HG02852 (cell line): ENCODE measurements at regions not wholly inside any gene's neighbourhood (a gene's known extent, or its start where the extent isn't known, plus 50 kb on each side); places are given as distances from the start of the nearest gene placed in this dataset.
"Not testable (repeated sequence)": the region's sequence is repeated elsewhere in the genome, so short reads cannot be mapped to it uniquely, and the experiment has no call there.

ENCODE experiments used
- ATAC-seq: cut with Tn5 transposase; IDR thresholded peaks from one replicate; pipeline ENCODE4 v1.9.1; 2021; ENCODE audit warnings: mild to moderate bottlenecking, moderate library complexity; ENCODE audit not compliant: unreplicated experiment

DNA sequence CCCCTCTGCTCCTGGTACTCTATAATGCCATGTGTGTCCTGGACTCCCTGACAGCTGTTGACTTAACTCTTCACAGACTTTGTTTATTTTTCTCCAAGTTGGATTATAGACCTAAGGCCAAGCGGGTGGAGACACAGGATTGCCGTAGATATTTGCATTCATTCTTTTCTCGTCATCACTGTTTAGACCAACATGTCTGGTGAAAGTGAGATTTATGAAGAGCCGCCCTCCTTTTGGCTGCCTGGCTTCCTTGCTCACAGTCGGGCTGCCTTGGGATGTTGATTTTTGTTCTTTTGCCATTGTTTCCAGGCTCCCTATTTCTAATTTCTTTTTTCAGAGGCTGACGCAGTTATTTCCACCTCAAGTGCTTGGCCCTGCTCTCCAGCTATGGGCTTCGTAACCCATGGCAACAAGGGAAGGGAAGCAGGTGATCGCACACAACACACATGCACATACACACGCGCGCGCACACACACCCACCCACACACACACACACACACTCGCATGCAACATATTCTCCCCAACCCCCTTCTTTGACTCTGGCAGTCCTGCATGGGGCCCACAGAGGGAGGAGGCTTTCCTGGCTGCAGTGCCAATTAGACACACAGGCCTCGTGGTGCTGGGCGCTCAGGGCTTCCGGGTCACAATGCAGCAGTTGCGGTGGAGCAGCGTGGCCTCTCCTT, 296.5 kb downstream of the MTX2 start:
- ATAC-seq, result no peak

DNA sequence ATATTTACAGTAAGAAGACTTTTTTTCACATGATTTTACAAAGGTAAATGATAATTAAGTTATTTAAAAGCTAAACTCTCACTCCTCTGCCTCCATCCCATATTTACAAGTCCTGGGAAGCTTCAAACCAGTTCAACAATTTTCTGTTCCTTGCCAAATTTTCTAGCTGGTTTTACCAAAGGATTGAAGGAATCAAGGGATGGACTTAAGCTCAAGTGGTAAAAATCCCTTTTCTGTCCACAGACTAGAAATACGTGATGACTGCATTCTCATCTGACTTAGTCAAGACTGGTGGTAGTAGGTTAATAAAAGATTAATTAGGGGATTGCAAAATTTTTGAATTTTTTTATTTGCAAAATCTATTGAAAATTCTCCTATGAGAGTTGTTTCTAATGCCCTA, 297.3 kb downstream of the MTX2 start:
- ATAC-seq, result no peak

DNA sequence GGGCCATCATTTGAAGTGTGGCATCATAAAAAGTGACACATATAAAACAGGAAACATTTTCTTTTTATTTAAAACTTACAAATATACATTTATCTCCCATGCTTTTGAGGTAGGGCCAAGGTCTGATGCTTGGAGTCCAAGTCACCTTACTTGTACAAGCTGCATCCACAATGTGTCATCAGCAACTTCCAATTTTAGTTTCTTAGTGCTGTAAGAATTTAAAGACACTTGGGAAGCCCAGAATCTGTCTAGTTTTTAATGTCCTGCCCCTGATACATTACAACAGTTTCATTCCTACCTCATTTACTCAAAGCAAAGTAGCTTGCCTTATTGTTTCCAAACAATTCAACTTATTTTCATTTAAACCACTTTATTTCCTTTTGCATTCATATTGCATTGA, 297.7 kb downstream of the MTX2 start:
- ATAC-seq, result no peak

DNA sequence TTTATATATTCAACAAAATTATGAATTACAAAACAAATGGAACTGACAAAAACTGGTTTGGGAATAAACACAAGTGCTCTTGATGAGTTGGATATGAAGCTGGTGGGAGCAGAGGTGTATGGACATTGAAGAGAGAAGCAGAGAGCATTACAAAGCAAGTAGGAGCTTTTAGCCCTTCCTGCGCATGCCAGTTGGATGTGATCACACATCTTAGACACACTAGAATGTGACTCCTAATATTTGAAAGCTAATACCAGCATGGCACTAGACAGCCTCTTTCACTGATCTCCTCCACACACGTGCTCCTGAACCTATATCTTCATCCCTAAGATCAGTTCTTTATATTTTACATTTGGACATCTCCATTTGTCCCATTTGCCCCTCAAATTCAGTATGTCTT, 298.1 kb downstream of the MTX2 start:
- ATAC-seq, result no peak

DNA sequence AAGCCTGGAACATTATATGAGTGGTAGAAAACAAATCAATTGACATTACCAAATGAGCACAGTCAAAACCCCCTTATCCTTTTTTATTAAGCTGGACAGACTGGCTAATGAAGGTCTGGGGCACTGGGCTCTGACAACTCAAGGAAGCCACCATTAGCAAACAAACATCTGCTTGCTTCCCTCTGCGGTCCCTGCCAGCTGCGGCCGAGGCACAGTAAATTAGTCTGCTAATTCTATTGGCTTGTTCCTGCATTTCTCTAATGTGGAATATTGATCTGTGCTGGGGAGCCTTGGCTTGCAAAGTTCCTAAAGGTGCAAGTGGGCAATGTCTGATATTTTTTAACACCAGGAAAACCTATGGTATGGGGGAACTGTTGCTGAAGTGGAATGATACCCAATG, 300.3 kb downstream of the MTX2 start:
- ATAC-seq, result no peak

DNA sequence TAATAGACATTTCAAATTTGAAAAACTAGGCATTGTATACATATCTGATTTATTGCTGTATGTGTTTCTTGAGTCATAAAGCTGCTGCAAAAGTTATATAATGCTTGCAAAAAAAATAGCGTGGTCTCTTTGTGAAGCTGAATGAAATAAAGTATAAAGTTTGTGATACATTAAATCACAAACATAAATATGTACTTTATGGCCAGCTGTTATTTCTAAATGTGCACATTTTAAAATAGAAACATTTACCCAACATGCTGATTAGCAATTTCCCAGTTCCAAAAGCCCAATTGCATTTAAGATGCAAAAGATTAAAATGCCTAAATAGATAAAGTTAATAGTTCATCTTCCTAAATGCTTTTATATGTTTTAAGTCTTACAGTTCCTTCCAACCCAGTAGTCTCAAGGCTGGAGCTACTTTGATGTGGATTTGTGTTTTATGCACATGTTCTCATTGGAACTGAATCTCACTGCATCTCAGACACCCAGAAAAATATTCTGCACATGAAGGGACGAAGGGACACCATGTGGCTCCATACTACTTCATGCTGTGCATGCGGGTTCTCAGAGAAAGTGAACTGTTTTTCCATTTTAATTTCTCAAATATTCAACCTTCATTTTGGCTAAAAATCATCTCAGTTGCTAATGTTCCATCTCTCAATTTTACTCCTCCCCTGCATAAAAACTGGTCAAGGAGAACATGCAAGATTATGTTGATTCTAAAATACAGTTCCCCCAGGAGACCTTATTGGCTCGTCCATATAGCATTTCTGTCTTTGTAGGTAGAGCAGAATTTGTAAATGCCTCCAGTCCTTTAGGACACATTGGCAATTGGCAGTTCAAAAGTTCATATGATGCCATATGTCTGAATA, 304.6 kb downstream of the MTX2 start:
- ATAC-seq, result no peak

DNA sequence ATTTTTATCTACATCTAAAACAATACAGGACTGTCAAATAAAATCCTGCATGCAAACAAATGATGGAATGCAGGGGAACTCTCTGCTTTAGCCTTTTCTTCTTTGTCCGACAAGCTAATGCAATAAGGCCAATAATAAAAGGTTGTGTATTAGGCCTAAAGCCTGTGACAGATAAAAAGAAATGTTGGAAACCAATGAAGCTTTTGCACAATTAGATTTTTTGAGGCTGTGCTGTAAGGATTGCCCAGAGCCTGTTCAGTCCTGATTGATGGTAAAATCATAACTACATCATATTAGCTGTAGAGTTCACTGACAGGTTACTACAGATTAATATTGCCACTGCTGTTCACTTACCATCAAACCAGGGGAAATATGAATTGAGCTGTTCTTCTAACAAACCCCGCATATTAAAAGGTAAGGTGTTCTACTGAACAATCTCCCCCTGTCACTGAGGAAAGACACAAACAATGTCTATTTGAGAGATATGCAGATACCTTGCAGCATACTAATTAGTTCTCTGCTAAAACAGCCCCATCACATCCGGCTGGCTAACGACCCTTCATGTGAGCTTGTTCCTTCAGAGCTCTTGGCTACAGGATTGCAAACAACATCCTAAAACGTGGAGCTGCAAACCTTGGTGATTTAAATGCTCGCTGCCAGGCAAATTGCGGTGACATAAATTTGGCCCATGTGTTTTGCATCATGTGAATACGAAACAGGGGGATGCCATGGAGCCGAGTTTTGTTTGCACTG, 305.4 kb downstream of the MTX2 start:
- ATAC-seq, result no peak

DNA sequence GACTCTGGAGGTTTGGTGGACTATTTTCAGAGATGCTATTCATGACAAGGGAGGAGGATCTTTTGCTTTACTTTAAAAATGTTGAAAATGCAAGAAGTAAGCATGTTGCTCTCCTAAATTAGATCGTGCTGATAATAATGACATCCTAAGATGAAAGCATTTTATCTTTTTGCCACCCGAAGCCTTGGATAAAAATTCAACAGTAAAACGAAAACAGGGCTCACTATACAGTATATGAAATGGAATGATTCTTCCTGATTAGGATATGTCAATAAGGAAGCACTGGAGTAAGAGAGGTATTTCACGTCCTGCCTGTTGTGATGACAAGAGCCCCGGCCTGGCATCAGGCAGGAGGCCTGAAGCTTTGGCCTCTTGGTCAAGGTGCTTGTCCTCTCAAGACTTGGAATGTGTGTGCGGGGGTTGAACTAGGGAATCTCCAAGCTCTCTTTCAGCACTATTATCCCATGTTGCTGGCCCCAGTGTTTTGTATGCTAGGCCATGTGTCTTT, 306.0 kb downstream of the MTX2 start:
- ATAC-seq, result no peak

DNA sequence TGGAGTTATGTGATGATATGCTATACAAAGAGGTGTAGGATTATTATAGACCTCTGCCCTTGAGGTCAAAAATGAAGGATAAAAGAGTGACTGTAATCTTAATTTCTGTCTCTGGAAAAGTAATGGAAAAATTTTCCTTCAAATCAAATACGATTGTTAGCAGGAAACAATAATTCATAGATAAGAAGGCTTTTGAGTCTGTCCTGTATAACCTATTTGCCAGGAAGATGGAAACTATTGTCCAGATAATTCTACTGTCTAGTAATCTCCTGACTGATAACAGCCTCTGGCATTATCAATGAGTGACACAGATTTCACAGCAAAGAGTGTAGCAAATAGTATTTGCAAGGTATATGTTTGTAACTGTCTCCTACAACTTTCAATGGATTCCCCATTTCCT, 307.8 kb downstream of the MTX2 start:
- no peak for ATAC-seq

DNA sequence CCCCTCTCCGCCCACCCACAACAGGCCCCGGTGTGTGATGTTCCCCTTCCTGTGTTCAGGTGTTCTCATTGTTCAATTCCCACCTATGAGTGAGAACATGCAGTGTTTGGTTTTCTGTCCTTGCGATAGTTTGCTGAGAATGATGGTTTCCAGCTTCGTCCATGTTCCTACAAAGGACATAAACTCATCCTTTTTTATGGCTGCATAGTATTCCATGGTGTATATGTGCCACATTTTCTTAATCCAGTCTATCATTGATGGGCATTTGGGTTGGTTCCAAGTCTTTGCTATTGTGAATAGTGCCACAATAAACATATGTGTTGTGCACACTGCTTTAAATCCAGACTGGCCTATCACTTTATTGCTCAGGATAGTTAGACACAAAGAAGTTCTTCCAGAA, 309.1 kb downstream of the MTX2 start:
- not testable (repeated sequence) for ATAC-seq

DNA sequence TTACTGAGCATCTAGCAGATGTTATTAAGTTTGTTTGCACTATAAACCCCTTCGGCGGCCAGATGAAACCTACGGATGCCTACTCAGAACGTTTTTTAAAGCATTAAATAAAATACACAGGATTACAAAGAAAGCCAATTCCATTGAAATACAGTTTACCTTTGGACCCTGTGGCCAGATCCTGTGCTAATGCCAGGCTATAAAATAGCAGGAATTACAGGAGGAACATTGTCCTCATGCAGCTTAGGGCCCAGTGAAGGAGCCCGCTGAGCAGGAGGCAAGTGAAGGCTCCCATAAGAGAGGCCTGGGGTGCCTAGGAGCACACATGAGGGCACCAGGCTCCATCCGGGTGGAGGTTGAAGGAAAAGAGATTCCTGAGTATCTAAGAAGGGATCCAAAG, 310.4 kb downstream of the MTX2 start:
- ATAC-seq, result no peak

DNA sequence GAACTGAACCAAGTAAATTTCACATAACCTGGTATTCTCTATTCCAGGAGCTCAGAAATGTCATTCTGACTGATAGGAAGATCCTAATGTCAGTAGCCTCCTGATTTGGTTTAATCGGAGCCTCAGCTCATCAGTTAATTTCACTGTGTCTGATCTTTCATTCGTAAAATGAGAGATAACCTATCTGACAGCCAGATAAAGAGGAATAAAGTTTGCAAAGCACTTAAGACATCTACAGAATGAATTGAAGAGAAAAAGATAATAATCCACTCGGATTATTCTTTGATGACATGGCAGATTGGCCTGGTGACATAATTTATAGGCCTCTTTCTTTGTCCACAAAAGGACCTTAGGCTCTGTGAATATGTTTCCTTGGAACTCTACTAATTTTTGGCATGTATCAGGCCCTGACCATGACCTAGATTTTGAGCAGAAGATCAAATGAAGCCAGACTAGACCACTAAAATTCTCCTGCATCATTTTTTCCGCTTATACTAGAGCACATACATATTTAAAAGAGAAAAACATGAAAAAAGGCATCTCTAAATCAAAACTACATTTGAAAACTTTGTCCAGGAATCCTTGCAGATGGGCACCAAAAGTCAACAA, 312.4 kb downstream of the MTX2 start:
- no peak for ATAC-seq

DNA sequence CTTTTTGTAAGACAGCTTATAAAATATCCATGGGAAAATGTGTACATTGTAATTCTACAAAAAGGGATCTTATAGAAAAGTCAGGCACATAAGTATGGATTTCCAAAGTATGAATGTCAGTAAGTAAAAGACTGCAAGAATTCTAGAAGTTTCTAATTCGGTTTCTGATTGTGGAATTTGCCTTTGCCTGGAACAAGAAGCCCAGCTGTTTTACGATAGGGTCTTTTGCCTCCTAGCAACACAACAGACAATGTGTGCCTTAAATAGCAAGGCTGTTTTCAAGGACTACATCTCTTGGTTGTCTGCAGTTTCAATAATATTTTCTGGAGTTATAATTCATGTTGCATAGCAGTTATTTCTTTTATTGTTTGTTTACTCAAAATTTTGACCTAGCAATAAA, 312.9 kb downstream of the MTX2 start:
- no peak for ATAC-seq

DNA sequence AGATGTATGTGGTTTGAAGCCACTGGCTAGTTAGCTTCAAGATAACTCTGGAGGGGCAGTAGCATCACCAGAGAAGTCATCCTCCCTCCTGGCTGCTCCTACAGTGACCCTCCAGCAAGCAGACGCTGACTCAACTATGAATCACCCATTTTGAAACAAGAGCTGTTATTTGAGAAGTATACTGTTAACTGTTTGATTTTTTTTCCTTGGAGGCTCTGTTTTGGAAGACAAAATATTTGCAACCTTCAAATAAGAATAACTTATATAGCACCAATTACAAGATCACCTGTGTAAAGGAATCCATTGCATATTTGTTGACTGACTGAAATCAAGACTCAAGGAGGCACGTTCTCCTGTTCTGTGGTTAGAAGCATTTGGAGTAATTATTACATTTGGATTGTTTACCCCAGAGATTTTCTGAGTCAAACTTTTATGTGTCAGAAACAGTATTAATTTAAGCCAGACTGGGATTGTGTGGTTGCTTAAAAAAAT, 313.8 kb downstream of the MTX2 start:
- ATAC-seq, result no peak

DNA sequence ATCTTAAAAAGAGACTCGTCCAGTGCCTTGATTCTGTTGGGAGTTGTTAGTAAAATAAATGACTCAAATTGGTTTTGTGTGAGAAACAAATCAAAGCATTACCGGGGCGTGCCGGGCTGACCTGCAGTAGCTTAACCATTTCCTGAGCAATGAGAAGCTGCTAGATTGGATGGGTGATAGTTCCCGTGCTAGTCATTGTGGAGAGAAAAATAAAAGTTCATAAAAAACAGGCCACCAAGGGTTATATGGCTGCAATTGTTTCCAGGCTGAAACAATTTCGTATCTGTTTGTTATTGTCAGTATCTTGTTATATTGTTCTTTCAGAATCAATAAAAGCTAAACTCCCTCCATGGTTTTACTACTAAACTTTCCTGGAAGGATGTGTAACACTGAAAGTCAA, 314.4 kb downstream of the MTX2 start:
- ATAC-seq, result no peak

DNA sequence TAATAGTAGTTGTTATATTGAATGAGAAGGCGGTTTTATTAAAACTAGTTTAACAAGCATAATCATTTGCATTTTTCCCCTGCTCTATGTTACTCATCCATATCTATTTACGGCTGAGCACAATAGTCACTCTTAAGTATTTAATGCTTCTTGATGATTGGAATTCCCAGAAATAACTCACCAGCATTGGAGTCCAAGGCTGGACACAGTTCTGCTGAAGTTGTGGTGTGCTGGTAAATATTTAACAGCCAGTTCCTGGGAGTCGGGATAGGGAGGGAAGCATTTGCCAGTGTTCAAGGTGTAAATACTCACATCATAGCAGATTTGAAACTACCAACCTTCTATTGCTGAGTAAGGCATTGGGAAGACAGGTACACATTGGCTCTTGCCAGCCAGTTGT, 315.1 kb downstream of the MTX2 start:
- ATAC-seq, result no peak

DNA sequence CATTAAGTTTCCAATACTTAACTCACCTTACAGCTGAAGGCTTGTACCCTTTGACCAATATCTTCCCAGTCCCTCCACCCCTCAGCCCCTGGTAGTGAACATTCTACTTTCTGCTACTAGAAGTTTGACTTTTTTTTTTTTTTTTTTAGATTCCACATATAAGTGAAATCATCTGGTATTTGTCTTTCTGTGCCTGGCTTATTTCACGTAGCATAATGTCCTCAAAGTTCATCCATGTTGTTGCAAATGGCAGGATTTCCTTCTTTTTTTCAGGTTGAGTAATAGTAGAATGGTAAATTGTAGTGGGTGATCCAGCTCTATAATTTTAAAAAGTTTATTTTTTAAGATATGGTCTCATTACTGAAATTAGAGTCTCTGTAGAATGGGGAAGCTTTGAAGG, 316.0 kb downstream of the MTX2 start:
- no peak for ATAC-seq

DNA sequence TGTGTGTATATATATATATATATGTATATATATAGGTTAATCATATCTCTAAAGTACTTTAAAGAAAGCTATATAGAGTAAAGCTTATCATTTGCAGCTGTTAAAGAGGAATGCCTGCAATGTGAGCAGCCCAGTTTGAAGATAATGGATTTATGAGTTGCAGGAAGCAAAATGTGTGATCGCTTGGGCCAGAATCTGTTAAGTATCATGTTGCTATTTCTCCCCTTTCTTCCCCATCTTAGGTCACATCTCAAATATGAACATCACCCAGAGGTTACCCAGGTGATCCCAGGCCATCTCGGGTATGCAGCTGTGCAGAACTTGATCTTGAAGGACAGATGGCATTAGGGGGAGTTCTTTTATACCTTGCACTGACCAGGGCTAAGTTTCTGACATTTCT, 316.5 kb downstream of the MTX2 start:
- ATAC-seq, result no peak

DNA sequence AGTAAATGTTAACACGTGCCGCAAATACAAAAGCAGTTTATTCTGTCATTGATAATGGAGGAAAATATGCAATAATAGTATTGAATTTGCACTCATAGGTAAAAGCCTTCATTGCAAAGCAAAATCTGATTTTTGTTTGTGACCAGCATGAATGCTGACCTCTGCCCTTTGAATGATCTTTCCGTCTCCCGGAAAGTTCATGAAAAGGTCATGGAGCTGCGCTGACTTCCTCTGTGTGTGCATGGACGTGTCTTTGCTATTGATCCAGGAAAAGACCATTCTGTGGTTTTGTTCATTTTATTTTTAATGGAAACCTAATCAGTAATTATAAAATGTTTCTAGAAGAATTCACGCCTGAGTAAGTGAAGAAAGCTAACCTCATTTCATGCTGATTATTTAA, 320.0 kb downstream of the MTX2 start:
- ATAC-seq, result no peak

DNA sequence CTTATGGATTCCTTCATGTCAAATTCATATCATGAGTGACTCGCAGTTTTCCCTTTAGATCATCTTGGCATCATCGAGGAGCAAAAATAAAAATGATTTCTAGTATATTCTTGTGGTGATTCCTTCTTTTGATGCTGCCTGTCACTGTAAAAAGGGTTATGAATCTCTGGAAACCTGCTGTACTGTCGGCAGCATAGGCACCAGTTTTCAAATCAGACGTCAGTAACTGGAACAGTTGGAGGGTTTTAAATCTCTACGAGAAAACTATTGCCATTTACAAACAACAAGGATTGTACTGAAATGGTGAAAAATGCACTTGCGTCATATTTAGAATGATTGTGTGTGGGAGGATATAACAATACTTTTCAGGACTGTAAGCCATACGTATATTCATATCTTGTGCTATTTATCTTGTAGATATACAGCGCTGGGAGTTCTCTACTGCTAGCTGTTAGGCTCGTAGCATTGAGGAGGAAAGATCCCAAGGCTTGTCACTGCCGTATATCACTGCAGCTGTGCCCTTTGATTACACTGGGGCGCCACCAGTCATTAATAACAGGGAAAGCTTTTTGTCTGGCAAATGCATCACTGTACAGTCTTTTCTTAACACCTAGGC, 320.7 kb downstream of the MTX2 start:
- ATAC-seq, result no peak

DNA sequence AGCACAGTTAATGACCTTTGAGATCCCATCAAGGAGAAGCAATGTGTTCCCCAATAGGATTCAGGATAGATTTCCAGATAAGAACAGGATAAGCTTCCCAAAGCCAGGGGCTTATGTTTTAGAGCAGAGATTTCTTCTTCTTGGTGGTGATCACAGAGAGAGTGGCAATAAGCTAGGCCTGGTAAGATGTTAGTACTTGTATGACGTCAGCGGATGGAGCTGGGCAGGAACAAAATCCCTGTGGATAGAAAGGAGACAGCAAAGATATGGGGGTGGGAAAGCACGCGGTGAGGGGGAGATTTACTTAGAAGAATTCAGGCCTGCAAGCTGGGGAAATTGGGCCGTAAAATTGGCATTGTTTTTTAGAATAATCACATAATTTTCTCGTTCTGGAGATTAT, 323.0 kb downstream of the MTX2 start:
- ATAC-seq, result no peak
